Thymus (tissue), 11 donors: ENCODE measurements at regions not wholly inside any gene's neighbourhood (a gene's known extent, or its start where the extent isn't known, plus 50 kb on each side); places are given as distances from the start of the nearest gene placed in this dataset.

ENCODE experiments used
- DNase-seq, 9 donors: peaks; one replicate each; pipeline ENCODE4 v3.0.0-alpha.2; 2013; ENCODE audit warnings: low spot score in 9 of 9, low read depth in 6 of 9, missing footprints in 1 of 9
- H3K27ac ChIP-seq, 2 donors: one replicate each; pipeline ENCODE4 v1.5.1; 2013; ENCODE audit warnings: control low read depth in 1 of 2, low read depth in 1 of 2, low read length in 1 of 2, mild to moderate bottlenecking in 1 of 2, moderate library complexity in 1 of 2
- H3K27me3 ChIP-seq, 2 donors: one replicate each; pipeline ENCODE4 v1.5.1; 2013; ENCODE audit warnings: low read length in 1 of 2; ENCODE audit not compliant: control insufficient read depth in 2 of 2, insufficient read depth in 1 of 2
- H3K36me3 ChIP-seq, 2 donors: one replicate each; pipeline ENCODE4 v1.5.1; 2013; ENCODE audit warnings: low read length in 1 of 2, mild to moderate bottlenecking in 1 of 2, moderate library complexity in 1 of 2; ENCODE audit not compliant: control insufficient read depth in 2 of 2, insufficient read depth in 2 of 2
- H3K4me1 ChIP-seq, 2 donors: one replicate each; pipeline ENCODE4 v1.5.1; 2013; ENCODE audit warnings: low read length in 2 of 2; ENCODE audit not compliant: control insufficient read depth in 2 of 2, insufficient read depth in 2 of 2
- H3K4me3 ChIP-seq, 2 donors: one replicate each; pipeline ENCODE4 v1.5.1; 2013; ENCODE audit warnings: low read length in 2 of 2, control low read depth in 1 of 2, mild to moderate bottlenecking in 1 of 2
- H3K9me3 ChIP-seq, 2 donors: one replicate each; pipeline ENCODE4 v1.5.1; 2013; ENCODE audit warnings: low read length in 1 of 2, mild to moderate bottlenecking in 1 of 2; ENCODE audit not compliant: control insufficient read depth in 2 of 2, insufficient read depth in 1 of 2
- whole genome bisulfite sequencing: extraction: QIAGEN DNeasy Blood & Tissue Kit; methylation state at CpG from one replicate; pipeline ENCODE4 v1.1.7; 2013; 5-methylcytosine and 5-hydroxymethylcytosine counted together
- donor health status: healthy.

GRCh38 chr7:119436882-119437281 lies 836.1 kb upstream of the KCND2 start:
- Histone ChIP-seq H3K36me3 (no peaks in the 10 kb centered on the region), H3K27me3 (no peaks in the 10 kb centered on the region), H3K9me3 (peaks cover 0 to 4% of the 10 kb centered on the region in 2 donors), H3K27ac (no peak overlapping the region), H3K4me3 (no peak overlapping the region), H3K4me1 (no peaks in the 10 kb centered on the region)
- WGBS: 67% methylated on average over 2 of the region's 2 CpGs
- no peak for DNase-seq

GRCh38 chr7:119438315-119438714 lies 834.7 kb upstream of the KCND2 start:
- H3K9me3 ChIP-seq: peaks cover 0 to 4% of the 10 kb centered on the region in 2 donors

GRCh38 chr7:119439192-119439591 lies 833.8 kb upstream of the KCND2 start:
- Histone ChIP-seq H3K4me1 (no peaks in the 10 kb centered on the region), H3K27ac (no peak overlapping the region), H3K27me3 (no peaks in the 10 kb centered on the region), H3K9me3 (peaks cover 0 to 4% of the 10 kb centered on the region in 2 donors), H3K4me3 (no peak overlapping the region), H3K36me3 (no peaks in the 10 kb centered on the region)
- no peak for DNase-seq
- 92% methylated on average over 4 of the region's 4 CpGs for WGBS

More at GRCh38 chr7:119438315-119438714, 834.7 kb upstream of the KCND2 start:
- WGBS: 9% methylated on average over 1 of the region's 1 CpG
- no peak overlapping the region for H3K4me3 ChIP-seq
- H3K4me1 ChIP-seq: no peaks in the 10 kb centered on the region
- no peak for DNase-seq
- no peaks in the 10 kb centered on the region for H3K27me3 ChIP-seq
- H3K36me3 ChIP-seq: no peaks in the 10 kb centered on the region
- no peak overlapping the region for H3K27ac ChIP-seq

GRCh38 chr7:119452401-119452800 lies 820.6 kb upstream of the KCND2 start:
- H3K27me3 ChIP-seq: no peaks in the 10 kb centered on the region
- WGBS: 84% methylated on average over 2 of the region's 2 CpGs
- H3K4me1 ChIP-seq: no peaks in the 10 kb centered on the region
- no peak overlapping the region for H3K4me3 ChIP-seq
- no peaks in the 10 kb centered on the region for H3K36me3 ChIP-seq
- DNase-seq: no peak
- no peaks in the 10 kb centered on the region for H3K9me3 ChIP-seq
- H3K27ac ChIP-seq: no peak overlapping the region

- H3K27ac ChIP-seq: no peak overlapping the region
- WGBS: 76% methylated on average over 1 of the region's 1 CpG
- no peaks in the 10 kb centered on the region for H3K27me3 ChIP-seq
- no peaks in the 10 kb centered on the region for H3K4me1 ChIP-seq
- H3K4me3 ChIP-seq: no peak overlapping the region
- H3K9me3 ChIP-seq: no peaks in the 10 kb centered on the region
- H3K36me3 ChIP-seq: no peaks in the 10 kb centered on the region
- no peak for DNase-seq
Measured at GRCh38 chr7:119465798-119466305, 807.1 kb upstream of the KCND2 start.

GRCh38 chr7:119472408-119473038 lies 800.5 kb upstream of the KCND2 start:
- H3K4me3 ChIP-seq: no peak overlapping the region
- no peaks in the 10 kb centered on the region for H3K4me1 ChIP-seq
- no peak overlapping the region for H3K27ac ChIP-seq
- no peak for DNase-seq
- H3K27me3 ChIP-seq: no peaks in the 10 kb centered on the region
- 49% methylated on average over 7 of the region's 7 CpGs for WGBS
- no peaks in the 10 kb centered on the region for H3K36me3 ChIP-seq
- no peaks in the 10 kb centered on the region for H3K9me3 ChIP-seq

- Histone ChIP-seq H3K27me3 (no peaks in the 10 kb centered on the region), H3K9me3 (no peaks in the 10 kb centered on the region), H3K4me3 (no peak overlapping the region), H3K36me3 (no peaks in the 10 kb centered on the region), H3K27ac (no peak overlapping the region), H3K4me1 (no peaks in the 10 kb centered on the region)
- 30% methylated on average over 4 of the region's 4 CpGs for WGBS
- DNase-seq: peak in 1 of 9 donors; percentile 0
Measured at GRCh38 chr7:119482209-119482608, 790.8 kb upstream of the KCND2 start.

GRCh38 chr7:119482671-119483070 lies 790.3 kb upstream of the KCND2 start:
- H3K27ac ChIP-seq: no peak overlapping the region
- no peaks in the 10 kb centered on the region for H3K36me3 ChIP-seq
- H3K9me3 ChIP-seq: no peaks in the 10 kb centered on the region
- no peaks in the 10 kb centered on the region for H3K4me1 ChIP-seq
- no peaks in the 10 kb centered on the region for H3K27me3 ChIP-seq
- no peak for DNase-seq
- 20% methylated on average over 2 of the region's 2 CpGs for WGBS
- no peak overlapping the region for H3K4me3 ChIP-seq

GRCh38 chr7:119483364-119483763 lies 789.6 kb upstream of the KCND2 start:
- Histone ChIP-seq H3K36me3 (no peaks in the 10 kb centered on the region), H3K27me3 (no peaks in the 10 kb centered on the region), H3K27ac (no peak overlapping the region), H3K4me1 (no peaks in the 10 kb centered on the region), H3K9me3 (no peaks in the 10 kb centered on the region), H3K4me3 (no peak overlapping the region)
- WGBS: 97% methylated on average over 2 of the region's 2 CpGs
- DNase-seq: no peak
